GM19397 (cell line): ENCODE measurements at regions not wholly inside any gene's neighbourhood (a gene's known extent, or its start where the extent isn't known, plus 50 kb on each side); places are given as distances from the start of the nearest gene placed in this dataset.

Experiments used
- ATAC-seq: cut with Tn5 transposase; IDR thresholded peaks from one replicate; pipeline ENCODE4 v1.9.1; 2021; ENCODE audit warnings: mild to moderate bottlenecking, moderate library complexity; ENCODE audit not compliant: unreplicated experiment

DNA sequence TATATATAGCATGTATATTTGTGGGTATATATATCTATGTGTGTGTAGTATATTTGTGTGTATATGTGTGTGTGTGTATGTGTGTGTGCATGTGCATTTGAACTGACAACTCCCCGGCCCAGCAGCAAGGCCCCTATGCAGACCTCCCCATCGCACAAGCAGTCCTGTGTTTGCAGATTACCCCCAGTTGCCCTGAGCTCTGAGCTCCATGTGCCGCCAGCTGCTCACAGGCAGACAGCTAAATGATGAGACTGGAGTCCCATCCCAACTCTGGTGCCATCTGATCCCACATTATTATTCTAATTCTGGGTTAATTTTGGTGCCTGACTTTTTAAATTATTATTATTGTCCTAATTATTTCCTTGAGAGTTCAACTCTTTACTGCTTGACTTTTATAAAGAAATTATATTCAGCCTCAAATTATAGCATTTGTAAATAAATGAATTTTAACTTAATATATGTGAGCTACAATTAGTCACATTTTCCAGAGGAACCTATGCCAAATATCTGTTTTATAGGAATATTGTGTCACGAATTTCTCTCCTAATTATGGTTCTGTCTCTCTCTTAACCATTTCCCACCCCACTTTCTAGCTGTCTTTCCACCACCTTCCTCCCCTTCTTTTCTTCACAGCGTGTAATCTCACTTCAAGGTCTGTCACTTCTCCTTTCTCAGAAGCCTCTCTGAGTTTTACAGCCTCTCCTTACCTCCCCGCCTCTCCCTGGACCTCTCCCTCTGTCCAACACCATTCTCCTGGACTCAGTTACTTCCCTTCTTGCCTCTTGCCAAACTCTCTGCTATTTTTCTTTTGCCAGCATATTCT lies 90.6 kb upstream of the SYNDIG1 start:
- ATAC-seq = no peak

DNA sequence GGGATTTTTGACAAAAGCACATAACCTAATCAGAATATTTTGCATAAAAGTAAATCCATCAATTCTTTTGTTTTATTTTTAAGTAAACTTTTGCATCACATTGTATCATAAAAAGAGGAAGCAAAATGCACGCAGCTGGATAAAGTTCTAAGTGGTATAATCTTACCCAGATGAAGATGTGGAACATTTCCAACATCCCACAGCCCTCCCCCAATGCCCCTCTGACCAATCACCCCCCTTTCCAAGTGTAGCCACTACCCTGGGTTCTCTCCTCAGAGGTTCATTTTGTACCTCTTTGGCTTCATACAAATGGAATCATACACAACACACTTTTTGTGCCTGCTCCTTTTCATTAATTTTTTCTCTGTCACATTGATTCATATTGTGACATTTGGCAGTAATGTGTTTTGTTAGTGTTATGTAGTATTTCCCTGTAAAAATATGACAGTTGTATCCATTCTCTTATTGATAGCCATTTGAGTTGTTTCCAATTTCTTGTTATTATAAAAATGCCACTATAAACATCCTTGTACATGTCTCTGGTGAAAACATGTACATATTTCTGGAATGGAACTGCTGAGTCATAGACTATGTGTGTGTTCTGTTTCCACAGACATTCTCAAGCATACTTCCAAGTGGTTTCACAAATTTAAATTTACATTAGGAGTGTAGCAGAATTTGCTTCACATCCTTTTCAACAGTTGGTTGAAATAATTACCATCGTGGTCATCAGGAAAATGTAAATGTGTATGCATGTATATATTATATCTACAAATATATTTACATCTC lies 92.9 kb upstream of the SYNDIG1 start:
- no peak for ATAC-seq

DNA sequence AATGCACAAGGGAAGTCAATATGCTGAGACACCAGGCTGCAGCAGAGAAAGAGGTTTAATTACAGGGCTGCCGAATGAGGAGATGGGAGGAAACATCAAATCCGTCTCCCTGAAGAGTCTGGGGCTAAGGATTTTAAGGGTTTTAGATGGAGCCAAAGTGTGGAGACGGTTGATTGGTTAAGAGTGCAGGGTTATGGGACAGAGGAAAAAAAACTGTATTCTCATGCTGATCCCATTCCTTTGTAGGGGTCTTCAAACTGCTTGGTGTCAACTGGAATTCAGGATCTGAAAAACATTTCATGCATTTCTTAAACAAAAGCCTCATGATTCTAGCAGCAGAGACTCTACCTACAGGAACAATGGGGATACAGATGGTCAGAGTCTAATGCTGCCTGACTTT lies 96.1 kb upstream of the SYNDIG1 start:
- ATAC-seq = no peak

DNA sequence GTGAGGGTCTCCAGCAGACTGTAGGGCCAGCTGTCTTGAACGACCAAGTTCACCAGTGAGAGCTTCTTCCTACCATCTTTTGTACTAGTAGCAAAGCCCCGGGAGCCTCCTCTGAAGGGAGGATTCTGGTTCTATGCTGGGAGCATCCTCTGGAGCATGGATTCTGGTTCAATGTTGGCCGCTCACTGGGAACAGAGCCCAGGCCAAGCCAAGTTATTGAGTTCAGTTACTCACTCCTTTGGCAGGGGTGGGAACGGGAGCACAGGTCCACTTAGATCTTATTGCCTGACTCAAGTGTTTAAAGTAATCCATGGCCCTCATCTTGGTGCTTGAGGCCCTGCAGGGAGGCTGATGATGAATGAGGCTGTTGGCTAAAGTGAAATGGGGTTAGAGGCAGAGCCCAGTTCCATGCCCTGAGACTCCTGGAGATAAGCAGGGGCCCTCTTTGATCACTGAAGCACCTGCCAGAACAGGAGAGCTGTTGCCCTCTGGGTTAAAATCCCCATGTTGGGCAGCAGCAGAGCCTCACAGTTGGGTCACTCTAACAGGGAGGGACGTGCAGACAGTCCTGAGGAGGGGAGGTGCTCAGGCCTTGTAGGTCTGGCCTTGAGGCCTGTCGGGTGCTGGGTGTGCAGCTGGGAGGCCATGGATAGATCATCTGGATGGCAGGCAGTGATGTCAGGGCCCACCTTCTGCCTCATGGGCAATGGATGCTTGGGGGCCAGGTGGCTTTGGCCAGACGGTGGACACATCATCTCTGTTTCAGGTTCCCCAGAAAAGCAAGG lies 98.3 kb upstream of the SYNDIG1 start:
- no peak for ATAC-seq

DNA sequence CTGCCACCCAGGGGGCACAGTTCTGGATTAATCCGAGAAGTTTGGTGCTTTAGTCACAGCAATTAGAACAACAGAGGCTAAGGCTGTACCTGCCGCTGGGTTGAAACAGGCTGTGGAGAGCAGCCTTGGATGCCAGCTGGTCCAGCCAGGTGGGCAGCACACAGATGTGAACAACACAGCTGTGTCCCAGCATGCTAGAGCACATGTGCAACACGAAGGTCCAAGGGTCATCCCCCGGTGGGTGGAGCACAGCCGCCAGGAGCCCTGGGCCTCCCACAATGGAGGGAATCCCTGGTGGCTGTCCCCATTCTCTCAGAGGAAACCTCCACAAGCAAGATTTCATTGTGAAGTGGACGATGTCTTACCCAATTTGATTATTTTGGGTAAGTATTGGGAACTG lies 99.2 kb upstream of the SYNDIG1 start:
- ATAC-seq = no peak

DNA sequence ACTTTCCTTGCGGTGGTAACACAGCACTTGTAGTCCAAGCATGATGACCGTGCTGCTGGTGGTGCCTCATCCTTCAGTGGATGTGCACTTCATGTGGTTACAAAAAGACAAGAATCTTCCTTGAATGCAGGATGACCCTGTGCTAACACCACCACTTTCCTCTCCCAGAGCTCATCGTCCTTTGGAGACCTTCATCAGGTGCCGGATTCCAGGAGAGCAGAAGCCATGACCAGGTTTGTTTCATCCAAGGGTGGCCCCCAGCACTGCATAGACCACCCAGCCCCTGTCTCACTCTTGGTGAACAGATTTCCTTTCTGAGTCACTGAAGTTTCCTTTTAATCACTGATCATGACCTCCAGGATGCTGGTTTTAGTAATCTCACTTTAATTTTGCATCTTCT lies 101.2 kb upstream of the SYNDIG1 start:
- ATAC-seq = no peak

DNA sequence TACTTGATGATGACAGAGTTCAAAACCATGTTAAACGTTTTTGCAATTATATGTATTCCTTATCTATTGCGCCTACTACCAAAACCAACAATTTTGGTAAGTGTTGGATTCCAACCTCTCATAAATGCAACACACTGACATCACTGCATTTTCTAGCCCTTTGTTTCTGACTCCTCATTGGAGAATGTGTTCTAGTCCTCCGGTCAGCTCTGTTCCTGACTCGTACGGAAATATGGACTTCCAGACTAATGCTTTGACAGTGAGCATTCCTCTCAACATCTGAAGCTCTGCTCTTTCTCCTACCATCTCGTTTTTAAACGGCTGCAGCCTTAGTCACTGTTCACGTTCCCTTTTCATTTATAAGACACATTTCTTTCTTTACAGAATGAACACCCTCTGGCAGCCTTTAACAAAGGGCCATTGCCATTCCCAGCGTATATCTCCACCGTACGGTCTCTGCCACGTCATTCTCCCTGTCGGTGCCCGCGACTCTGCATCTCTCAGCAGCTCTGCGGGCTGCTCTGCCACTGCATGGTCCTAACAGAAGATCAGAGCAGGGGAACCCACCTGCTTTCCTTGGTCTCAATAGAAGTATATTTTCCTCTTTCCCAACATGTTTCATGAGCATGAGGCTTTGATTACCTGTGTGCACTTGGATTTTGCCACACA lies 103.0 kb upstream of the SYNDIG1 start:
- no peak for ATAC-seq

DNA sequence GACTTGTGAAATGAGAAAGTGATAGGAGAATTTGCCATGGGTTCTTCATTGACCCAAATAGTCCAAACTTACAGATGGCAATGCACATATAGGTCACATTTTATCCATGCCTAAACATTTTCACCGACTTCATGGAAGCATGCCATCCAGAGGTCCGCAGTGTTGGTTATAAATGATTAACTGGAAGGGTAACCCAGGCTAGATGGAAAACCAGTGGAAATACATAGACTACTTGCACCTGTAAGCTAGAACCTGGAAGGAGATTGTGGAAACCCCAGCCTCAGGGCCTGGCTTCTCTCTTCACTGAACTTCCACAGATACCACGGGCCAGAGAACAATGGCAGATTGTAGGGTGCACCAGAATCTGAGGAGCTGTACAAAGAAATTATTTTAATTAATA lies 103.8 kb upstream of the SYNDIG1 start:
- ATAC-seq = no peak

DNA sequence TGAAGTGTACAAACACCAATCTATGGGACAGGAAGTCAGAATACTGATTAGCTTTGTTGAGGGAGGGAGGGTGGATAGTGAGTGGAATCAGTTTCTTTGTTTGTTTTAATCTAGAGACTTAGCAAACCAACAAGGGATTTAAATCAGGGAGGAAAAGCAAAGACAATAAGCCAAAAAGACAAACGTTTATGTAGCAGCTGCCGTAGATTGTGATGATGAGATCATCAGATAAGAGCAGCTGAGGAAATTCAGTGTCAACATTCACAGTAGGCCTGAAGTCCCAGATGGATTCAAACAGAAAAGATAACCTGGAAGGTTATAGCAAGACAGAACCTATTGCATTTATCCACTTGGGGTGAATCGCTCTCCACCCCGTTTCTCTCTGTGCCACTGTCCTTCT lies 104.9 kb upstream of the SYNDIG1 start:
- no peak for ATAC-seq

DNA sequence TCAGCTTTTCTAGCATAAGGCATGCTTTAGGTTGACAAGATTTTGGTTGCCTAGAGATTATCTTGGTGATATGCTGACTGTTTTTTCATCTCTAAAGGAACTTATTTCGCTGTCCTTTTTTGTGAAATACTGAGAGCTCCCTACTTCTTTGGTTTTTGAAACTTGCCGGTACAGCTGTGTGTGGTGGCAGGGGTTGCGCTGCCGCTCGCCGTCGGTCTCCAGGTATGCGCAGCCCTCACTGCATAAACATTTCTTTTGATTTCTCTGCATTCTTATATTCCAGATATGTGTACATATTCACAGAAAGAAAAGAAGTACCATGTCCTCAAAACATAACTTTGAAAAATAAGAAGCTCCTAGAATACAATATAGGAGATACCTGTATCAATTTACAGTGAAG lies 106.4 kb upstream of the SYNDIG1 start:
- no peak for ATAC-seq

DNA sequence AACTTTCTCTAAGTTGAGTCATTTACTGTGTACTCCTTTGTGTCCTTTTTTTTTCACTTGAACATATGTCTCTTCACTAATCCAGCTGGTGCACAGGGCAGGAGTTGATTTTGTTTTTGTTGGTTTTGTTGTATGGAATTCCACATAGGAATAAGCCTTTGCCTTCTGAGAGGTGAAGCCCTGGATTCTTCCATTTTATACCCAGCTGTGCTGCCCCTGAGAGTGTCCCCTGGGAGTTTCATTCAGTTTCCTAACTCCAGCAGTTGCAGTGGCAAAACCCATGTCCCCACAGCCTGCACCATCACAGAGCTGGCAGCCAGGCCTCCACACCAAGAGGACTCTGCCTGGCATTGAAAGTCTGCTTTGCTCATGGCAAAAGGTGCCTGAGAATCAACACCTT lies 107.3 kb upstream of the SYNDIG1 start:
- ATAC-seq = no peak

DNA sequence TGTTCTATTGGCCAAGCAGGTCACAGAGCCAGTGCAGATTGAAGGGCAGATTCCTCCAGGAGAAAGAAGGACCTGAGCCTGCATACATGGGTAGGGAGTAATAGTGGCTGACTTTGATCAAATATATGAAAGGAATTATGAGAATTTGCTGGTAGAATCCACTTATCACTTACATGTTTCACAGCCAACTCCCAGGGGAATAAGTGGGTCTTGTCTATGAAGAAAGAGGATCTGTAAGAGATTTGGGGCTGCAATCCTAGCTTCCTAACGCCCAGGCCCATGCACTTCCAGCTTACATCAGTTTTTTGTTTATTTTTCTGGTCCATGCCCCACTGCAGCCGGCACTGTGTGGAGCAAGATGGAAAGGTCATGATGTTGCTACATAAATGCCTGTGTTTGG lies 107.9 kb upstream of the SYNDIG1 start:
- no peak for ATAC-seq

DNA sequence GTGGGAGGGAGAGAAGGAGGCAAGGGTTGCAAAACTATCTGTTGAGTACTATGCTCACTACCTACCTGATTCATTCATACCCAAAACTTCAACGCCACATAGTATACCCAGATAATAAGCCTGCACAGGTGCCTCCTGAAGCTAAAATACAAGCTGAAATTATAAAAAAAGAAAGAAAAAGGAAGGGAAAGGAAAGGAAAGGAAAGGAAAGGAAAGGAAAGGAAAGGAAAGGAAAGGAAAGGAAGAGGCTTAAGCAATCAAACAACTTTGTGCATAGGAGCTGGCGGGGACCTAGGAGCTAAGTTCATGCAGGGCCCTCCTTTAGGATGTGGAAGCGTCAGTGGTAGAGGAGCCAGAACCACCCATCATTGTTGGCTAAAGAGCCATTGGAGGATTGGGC lies 108.9 kb upstream of the SYNDIG1 start:
- ATAC-seq = no peak

DNA sequence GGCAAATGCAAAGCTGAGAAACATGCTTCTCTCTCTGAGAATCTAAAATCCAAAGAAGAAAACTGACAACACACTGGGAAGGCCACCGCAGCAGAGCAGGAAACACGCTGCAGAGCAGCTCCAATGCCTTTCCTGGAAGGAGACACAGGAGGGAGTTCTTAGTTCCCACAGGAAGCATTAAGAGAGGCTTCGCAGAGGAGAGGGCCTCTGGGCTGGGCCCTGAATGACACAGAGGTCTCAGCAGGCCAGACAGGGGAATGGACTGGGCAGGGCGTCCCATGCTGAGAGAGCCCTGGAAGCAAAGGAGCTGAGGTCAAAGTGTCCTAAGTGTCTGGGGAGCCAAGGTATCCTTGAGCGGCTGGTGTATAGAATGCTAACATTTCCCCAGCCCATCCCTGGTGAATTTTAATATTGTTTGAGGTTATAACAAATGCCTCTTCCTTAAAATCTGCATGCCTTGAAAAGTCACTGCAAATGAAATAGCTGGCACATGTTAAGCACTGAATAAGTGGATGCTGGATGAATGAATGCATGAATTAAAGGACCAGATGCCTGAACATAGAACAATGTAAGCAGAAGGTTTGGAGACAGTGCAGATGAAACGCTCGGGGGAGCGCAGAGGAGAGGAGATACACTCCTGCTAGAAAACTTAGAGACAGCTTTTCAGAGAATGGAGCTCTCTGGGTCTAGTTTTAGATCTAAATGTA lies 110.0 kb upstream of the SYNDIG1 start:
- ATAC-seq = no peak

DNA sequence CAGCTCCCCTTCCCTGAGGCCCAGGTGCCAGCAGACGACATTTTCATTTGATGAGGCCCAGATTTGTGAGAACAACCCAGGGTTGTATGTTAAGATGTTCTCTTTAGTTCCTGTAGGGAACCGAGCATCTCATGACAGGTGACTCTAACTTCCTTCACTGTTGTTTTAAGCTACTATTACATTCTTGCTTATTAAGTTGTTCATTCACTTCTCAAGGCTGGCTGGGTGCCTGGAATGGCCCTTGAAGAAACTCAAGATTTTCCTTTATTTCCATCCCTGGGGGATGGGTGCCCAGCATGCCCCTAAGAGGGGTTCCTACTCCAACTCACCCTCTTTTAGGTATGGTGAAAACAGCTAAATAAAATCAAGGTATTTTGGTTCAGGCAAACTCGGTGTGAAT lies 111.5 kb upstream of the SYNDIG1 start:
- no peak for ATAC-seq

DNA sequence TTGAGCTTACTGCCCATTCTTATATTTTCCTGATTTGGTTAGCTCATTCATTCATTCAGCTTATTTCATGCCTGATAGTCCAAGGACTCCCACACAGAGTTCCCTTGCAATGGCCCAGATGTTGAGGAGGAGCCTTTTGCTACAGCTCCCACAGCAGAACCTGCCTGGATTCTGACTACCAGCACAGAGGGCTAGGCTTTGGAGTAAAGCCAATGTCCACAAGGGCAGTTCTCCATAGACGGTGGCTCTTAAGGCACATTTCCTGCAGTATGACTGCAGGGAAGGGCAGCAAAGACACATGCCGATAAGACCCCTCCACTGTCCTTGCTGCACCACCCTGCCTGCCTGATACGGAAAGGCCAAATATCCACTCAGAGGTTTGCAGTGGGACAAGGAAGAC lies 112.3 kb upstream of the SYNDIG1 start:
- ATAC-seq = no peak

DNA sequence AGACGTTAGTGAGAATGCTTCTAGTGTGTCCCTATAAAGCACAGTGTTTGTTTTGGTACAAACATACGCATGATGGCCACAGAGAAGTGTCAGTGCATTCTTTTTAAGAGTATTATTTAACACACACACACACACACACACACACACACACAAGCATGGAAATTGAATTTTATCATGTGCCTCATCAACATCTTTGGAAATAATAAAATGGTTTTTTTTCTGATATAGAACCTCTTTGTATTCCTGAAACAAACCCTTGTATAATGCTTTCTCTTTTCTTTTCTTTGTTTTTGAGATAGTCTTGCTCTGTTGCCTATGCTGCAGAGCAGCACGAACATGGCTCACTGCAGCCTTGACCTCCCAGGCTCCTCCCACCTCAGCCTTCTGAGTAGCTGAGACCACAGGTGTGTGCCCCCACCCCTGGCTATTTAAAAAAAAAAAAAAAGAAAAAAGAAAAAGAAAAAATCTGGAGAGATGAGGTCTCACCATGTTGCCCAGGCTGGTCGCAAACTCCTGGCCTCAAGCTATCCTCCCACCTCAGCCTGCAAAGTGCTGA lies 116.2 kb upstream of the SYNDIG1 start:
- ATAC-seq = no peak

DNA sequence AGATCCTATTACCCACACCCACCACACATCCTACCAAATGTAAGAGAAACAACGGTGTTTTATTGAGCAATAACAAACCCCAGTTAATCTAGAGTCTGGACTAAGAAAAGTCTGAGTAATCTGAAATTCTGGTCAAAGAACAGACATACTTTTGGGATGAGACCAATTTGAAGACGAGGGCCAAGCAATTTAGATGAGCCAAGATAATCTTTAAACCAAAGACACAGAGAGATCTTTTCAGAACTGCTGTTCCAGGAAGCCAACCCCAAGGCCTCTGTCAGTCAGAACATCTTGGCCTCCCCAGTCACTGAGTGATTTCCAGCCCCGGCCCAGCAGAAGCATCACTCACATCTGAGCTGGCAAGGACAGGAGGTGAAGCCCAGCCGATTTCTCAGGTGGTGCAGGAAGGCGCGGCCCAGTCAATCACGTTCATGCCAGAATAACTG lies 118.5 kb upstream of the SYNDIG1 start:
- no peak for ATAC-seq

DNA sequence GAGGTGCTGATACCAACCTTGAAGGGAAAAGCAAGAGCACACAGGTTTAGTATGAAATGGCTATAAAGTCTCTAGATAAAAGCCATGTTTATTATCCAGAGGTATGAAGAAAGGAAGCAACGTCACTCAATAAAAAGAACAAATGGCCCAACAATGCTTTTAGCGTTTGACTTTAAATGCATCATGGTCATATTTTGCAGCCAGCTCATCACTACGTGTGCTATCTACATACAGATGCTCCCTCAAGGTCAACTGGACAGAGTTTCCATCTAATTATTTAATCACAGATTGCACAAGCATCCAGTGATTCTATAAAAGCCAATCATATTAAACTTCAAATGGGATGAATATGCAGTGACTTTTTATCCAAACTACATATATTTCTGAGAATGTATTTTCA lies 127.6 kb upstream of the SYNDIG1 start:
- ATAC-seq = no peak

DNA sequence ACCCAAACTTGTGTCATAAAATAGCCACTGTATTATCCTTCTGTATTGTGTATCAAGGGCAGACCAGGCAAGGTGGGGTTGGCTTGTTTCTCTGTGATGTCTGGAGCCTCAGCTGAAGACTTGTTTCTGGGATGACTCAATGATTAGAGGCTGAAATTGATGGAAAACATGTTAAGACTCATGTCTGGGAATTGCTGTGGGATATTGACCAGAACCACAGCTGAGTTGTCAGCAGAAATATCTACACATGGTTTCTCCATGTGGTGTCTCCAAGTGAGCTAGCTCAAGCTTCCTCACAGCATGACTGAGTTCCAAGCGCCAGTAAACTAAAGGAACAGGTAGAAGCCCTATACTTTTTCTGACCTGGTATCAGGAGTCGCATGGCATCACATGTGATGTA lies 128.5 kb upstream of the SYNDIG1 start:
- no peak for ATAC-seq
